Keratinocyte (primary cell): ENCODE measurements at regions not wholly inside any gene's neighbourhood (a gene's known extent, or its start where the extent isn't known, plus 50 kb on each side); places are given as distances from the start of the nearest gene placed in this dataset.

Source experiments
- DNase-seq: peaks from one replicate; pipeline ENCODE4 v3.0.0-alpha.2; 2011; ENCODE audit warnings: low read depth, missing footprints, low spot score
- FAIRE-seq: peaks from 2 replicates; lab custom pipeline; 2011; peaks lifted over from hg19 to GRCh38; lab: Jason Lieb, UNC
- H2AFZ ChIP-seq: 2 replicates; pipeline ENCODE4 v1.6.0; 2012; ENCODE audit warnings: low read length, control low read depth, inconsistent platforms; ENCODE audit not compliant: control insufficient read depth
- H3K27ac ChIP-seq: 2 replicates; pipeline ENCODE4 v1.5.1; 2011; ENCODE audit warnings: low read length; ENCODE audit not compliant: control insufficient read depth, insufficient read depth
- H3K27me3 ChIP-seq: 3 replicates; pipeline ENCODE4 v1.6.0; 2011; ENCODE audit warnings: low read length; ENCODE audit not compliant: control insufficient read depth, insufficient read depth; ENCODE audit errors: extremely low read depth
- H3K36me3 ChIP-seq, 2 experiments: 2 replicates in 1 of 2; 3 replicates in 1 of 2; pipeline ENCODE4 v1.5.1; 2011; ENCODE audit warnings: low read length in 2 of 2, mild to moderate bottlenecking in 1 of 2; ENCODE audit not compliant: control insufficient read depth in 2 of 2, insufficient read depth in 2 of 2; ENCODE audit errors: extremely low read depth in 1 of 2
- H3K4me1 ChIP-seq: 3 replicates; pipeline ENCODE4 v1.5.1; 2011; ENCODE audit warnings: low read length; ENCODE audit not compliant: control insufficient read depth, insufficient read depth; ENCODE audit errors: extremely low read depth
- H3K4me2 ChIP-seq: 3 replicates; pipeline ENCODE4 v1.6.0; 2011; ENCODE audit warnings: low read depth, low read length; ENCODE audit not compliant: control insufficient read depth, insufficient read depth; ENCODE audit errors: extremely low read depth
- H3K4me3 ChIP-seq, 3 experiments: fragments of 200-600 bp in 1 of 3; sonication (generic) in 1 of 3; 2 replicates in 2 of 3; 3 replicates in 1 of 3; pipeline ENCODE4 v1.5.1; 2011 to 2016; ENCODE audit warnings: low read length in 3 of 3, mild to moderate bottlenecking in 3 of 3, control low read depth in 2 of 3, inconsistent platforms in 1 of 3, low read depth in 1 of 3, mixed read lengths in 1 of 3, mixed run types in 1 of 3, moderate library complexity in 1 of 3; ENCODE audit not compliant: control insufficient read depth in 2 of 3, insufficient read depth in 2 of 3; ENCODE audit errors: extremely low read depth in 1 of 3
- H3K79me2 ChIP-seq: 2 replicates; pipeline ENCODE4 v1.6.0; 2012; ENCODE audit warnings: low read length; ENCODE audit not compliant: control insufficient read depth, insufficient read depth
- H3K9ac ChIP-seq: 3 replicates; pipeline ENCODE4 v1.6.0; 2011; ENCODE audit warnings: low read length; ENCODE audit not compliant: control insufficient read depth, insufficient read depth; ENCODE audit errors: extremely low read depth
- H3K9me1 ChIP-seq: 3 replicates; pipeline ENCODE4 v1.6.0; 2011; ENCODE audit warnings: low read length; ENCODE audit not compliant: control insufficient read depth, insufficient read depth; ENCODE audit errors: extremely low read depth
- H3K9me3 ChIP-seq: 2 replicates; pipeline ENCODE4 v1.5.1; 2012; ENCODE audit warnings: low read depth, low read length; ENCODE audit not compliant: control insufficient read depth
- H4K20me1 ChIP-seq: 3 replicates; pipeline ENCODE4 v1.6.0; 2011; ENCODE audit warnings: low read length; ENCODE audit not compliant: control insufficient read depth, insufficient read depth; ENCODE audit errors: extremely low read depth
- EZH2 ChIP-seq: IDR thresholded peaks from one replicate; pipeline ENCODE4 v1.6.1; 2012; ENCODE audit warnings: inconsistent platforms, mild to moderate bottlenecking, low read length, moderate library complexity
- dilution Hi-C: fragments of 300-500 bp; cut with MboI; formaldehyde crosslinking; loops from one replicate; pipeline ENCODE4 v1.7.0; 2020; ENCODE audit warnings: low sequenced_read_pairs; ENCODE audit not compliant: extremely low pct_ligation_motif_present
- TF ChIP-seq, protein P1 (sequence below), 3 experiments: IDR thresholded peaks in 1 of 3; conservative IDR thresholded peaks in 1 of 3; optimal IDR thresholded peaks in 1 of 3; 2 replicates in 2 of 3; 3 replicates in 1 of 3; pipeline versions ENCODE3 to v1.5.1; 2011; ENCODE audit warnings: low read length in 3 of 3, mild to moderate bottlenecking in 3 of 3, moderate library complexity in 2 of 3, control low read depth in 1 of 3, inconsistent platforms in 1 of 3; ENCODE audit not compliant: insufficient read depth in 2 of 3; ENCODE audit errors: extremely low read depth in 1 of 3

DNA sequence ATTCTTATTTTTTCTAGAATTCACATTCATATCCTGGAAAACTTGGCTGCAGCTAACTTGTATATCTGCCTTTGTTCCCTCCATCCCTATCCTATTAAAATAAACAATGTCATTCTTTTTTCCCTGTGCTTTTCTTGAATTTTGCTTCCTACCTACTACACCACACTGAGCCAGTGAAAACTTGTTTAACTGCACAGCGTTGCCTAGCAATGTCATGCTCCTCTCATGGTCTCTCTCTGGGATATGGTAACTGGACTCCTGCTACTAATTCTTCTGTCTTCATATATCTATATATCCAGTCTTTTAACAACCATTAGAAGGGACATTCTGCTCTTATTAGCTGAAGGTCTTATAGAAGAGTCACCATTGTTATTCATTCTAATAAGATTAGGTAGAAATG lies 434.4 kb downstream of the METTL15 start:
- Histone ChIP-seq H3K27me3 (no peaks in the 10 kb centered on the region), H3K4me3 (no peak overlapping the region), H3K4me2 (no peak overlapping the region), H2AFZ (no peak overlapping the region), H4K20me1 (no peaks in the 10 kb centered on the region), H3K79me2 (no peaks in the 10 kb centered on the region), H3K9ac (no peak overlapping the region), H3K9me1 (no peaks in the 10 kb centered on the region), H3K27ac (no peak overlapping the region), H3K9me3 (no peaks in the 10 kb centered on the region), H3K4me1 (no peaks in the 10 kb centered on the region), H3K36me3 (no peaks in the 10 kb centered on the region)
- no peak for FAIRE-seq
- TF ChIP-seq, protein P1, sequence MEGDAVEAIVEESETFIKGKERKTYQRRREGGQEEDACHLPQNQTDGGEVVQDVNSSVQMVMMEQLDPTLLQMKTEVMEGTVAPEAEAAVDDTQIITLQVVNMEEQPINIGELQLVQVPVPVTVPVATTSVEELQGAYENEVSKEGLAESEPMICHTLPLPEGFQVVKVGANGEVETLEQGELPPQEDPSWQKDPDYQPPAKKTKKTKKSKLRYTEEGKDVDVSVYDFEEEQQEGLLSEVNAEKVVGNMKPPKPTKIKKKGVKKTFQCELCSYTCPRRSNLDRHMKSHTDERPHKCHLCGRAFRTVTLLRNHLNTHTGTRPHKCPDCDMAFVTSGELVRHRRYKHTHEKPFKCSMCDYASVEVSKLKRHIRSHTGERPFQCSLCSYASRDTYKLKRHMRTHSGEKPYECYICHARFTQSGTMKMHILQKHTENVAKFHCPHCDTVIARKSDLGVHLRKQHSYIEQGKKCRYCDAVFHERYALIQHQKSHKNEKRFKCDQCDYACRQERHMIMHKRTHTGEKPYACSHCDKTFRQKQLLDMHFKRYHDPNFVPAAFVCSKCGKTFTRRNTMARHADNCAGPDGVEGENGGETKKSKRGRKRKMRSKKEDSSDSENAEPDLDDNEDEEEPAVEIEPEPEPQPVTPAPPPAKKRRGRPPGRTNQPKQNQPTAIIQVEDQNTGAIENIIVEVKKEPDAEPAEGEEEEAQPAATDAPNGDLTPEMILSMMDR (optimal IDR thresholded peaks at IDR 0.05 in 1 of 3, IDR thresholded peaks at IDR 0.05 in 1 of 3, conservative IDR thresholded peaks at IDR 0.05 in 1 of 3; ENCODE audit: extremely low read depth in 1 of 3, insufficient read depth in 2 of 3, low read length in 3 of 3) = no peak
- no peak for TF ChIP-seq EZH2
- dilution Hi-C loops = no loop called here
- DNase-seq = no peak

DNA sequence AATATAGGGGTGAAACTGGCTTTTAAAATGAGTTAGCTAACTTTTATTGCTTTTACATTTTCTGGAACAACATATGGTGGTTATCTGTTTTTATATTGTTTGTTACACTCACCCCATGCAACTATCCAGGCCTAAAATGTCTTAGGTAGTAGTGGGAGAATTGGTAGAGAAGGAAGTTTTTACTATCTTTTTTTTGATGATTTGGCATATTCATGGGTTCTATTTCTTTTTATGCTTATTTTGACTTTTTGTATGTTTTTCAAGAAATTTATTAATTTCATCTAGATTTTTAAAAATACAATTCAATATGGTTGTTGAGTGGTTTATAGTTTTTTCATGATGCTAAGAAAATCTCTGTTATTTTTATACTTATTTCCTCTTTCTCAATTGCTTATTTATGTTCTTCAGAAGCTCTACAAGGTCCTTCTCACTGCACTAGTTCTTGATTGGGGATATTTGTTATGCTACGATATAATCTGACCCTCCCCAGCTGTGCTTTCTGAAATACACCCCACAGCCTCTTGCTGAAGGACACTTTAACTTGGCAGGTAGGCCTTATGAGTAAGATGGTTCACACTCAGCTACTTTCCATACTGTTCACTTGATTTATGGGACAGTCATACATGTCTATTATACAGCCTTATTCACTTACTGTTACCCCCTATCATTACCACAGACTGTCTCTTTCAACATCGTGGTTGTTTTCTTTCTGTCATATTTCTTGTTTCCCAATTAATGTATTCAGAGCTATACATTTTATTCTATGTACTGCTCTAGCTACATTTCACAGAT lies 431.2 kb downstream of the METTL15 start:
- TF ChIP-seq, protein P1 (optimal IDR thresholded peaks at IDR 0.05 in 1 of 3, IDR thresholded peaks at IDR 0.05 in 1 of 3, conservative IDR thresholded peaks at IDR 0.05 in 1 of 3; ENCODE audit: extremely low read depth in 1 of 3, insufficient read depth in 2 of 3, low read length in 3 of 3) = no peak
- no peak for TF ChIP-seq EZH2
- no peak overlapping the region for H2AFZ ChIP-seq
- dilution Hi-C loops = no loop called here
- no peak overlapping the region for H3K4me2 ChIP-seq
- no peak for DNase-seq
- H3K9me1 ChIP-seq = no peaks in the 10 kb centered on the region
- no peaks in the 10 kb centered on the region for H3K27me3 ChIP-seq
- no peak for FAIRE-seq
- no peaks in the 10 kb centered on the region for H4K20me1 ChIP-seq
- H3K9me3 ChIP-seq = no peaks in the 10 kb centered on the region
- no peaks in the 10 kb centered on the region for H3K36me3 ChIP-seq
- no peak overlapping the region for H3K9ac ChIP-seq
- no peak overlapping the region for H3K4me3 ChIP-seq
- H3K27ac ChIP-seq = no peak overlapping the region
- H3K4me1 ChIP-seq = no peaks in the 10 kb centered on the region
- no peaks in the 10 kb centered on the region for H3K79me2 ChIP-seq
